ENCODE measurements at regions not wholly inside any gene's neighbourhood (a gene's known extent, or its start where the extent isn't known, plus 50 kb on each side); places are given as distances from the start of the nearest gene placed in this dataset.

- TF ChIP-seq CTCF (IDR thresholded peaks at IDR 0.05) = no peak
- Histone ChIP-seq H3K9me3 (no peaks in the 10 kb centered on the region), H3K4me1 (no peaks in the 10 kb centered on the region), H3K27me3 (no peaks in the 10 kb centered on the region), H3K4me3 (no peak overlapping the region), H3K27ac (no peak overlapping the region), H3K36me3 (no peaks in the 10 kb centered on the region)
- ATAC-seq (no peak), DNase-seq (no peak)
- intact Hi-C loops (cut with DNase I) = no loop called here
These were observed 203.6 kb upstream of the GALNT5 start for GRCh38 chr2:157053876-157054275.

GRCh38 chr2:157055660-157056199 lies 201.8 kb upstream of the GALNT5 start:
- H3K36me3 ChIP-seq = no peaks in the 10 kb centered on the region
- no peaks in the 10 kb centered on the region for H3K27me3 ChIP-seq
- ATAC-seq = peak; percentile 53
- no peaks in the 10 kb centered on the region for H3K4me1 ChIP-seq
- peak; percentile 13 to 53 for TF ChIP-seq CTCF (IDR thresholded peaks at IDR 0.05)
- H3K4me3 ChIP-seq = no peak overlapping the region
- peak in 2 of 4 donors; percentile 4 to 23 for DNase-seq
- no peak overlapping the region for H3K27ac ChIP-seq
- H3K9me3 ChIP-seq = no peaks in the 10 kb centered on the region
- intact Hi-C loops (cut with DNase I) = no loop called here

- Histone ChIP-seq H3K36me3 (no peaks in the 10 kb centered on the region), H3K9me3 (no peaks in the 10 kb centered on the region), H3K4me3 (no peak overlapping the region), H3K4me1 (no peaks in the 10 kb centered on the region), H3K27me3 (no peaks in the 10 kb centered on the region), H3K27ac (no peak overlapping the region)
- intact Hi-C loops (cut with DNase I) = no loop called here
- ATAC-seq (peak; percentile 61), DNase-seq (peak in 2 of 4 donors; percentile 3 to 13)
- TF ChIP-seq CTCF (IDR thresholded peaks at IDR 0.05) = no peak
These were observed 201.3 kb upstream of the GALNT5 start for GRCh38 chr2:157056200-157056676.

- TF ChIP-seq CTCF (IDR thresholded peaks at IDR 0.05) = no peak
- Histone ChIP-seq H3K9me3 (no peaks in the 10 kb centered on the region), H3K27ac (no peak overlapping the region), H3K4me3 (no peak overlapping the region), H3K4me1 (no peaks in the 10 kb centered on the region), H3K27me3 (no peaks in the 10 kb centered on the region), H3K36me3 (no peaks in the 10 kb centered on the region)
- no peak for ATAC-seq
- DNase-seq = no peak
- intact Hi-C loops (cut with DNase I) = no loop called here
These were observed 199.3 kb upstream of the GALNT5 start for GRCh38 chr2:157058161-157058560.

GRCh38 chr2:157059036-157059435 lies 198.5 kb upstream of the GALNT5 start:
- no peaks in the 10 kb centered on the region for H3K9me3 ChIP-seq
- no peak for TF ChIP-seq CTCF (IDR thresholded peaks at IDR 0.05)
- H3K4me3 ChIP-seq = no peak overlapping the region
- no peak for ATAC-seq
- intact Hi-C loops (cut with DNase I) = no loop called here
- H3K4me1 ChIP-seq = no peaks in the 10 kb centered on the region
- DNase-seq = no peak
- no peak overlapping the region for H3K27ac ChIP-seq
- H3K27me3 ChIP-seq = no peaks in the 10 kb centered on the region
- no peaks in the 10 kb centered on the region for H3K36me3 ChIP-seq

All from left lung (tissue), 4 donors.